OCI-LY3 (cell line): ENCODE measurements at regions not wholly inside any gene's neighbourhood (a gene's known extent, or its start where the extent isn't known, plus 50 kb on each side); places are given as distances from the start of the nearest gene placed in this dataset.
A peak's percentile ranks its signal among the peaks of the same experiment; 100 is the strongest.

Experiments used
- H2AFZ ChIP-seq: fragments of 200-600, 300-600 bp; shearing (Covaris generic); 2 replicates; pipeline ENCODE4 v1.6.0; 2014; ENCODE audit warnings: antibody characterized with exemption, low read depth, low read length
- H3K27ac ChIP-seq: fragments of 200-600, 300-600 bp; sonication (generic); 2 replicates; pipeline ENCODE4 v1.5.1; 2014; ENCODE audit warnings: mild to moderate bottlenecking, low read length, moderate library complexity, mixed read lengths
- H3K27me3 ChIP-seq: fragments of 200-600, 300-600 bp; sonication (generic); 2 replicates; pipeline ENCODE4 v1.6.1; 2014; ENCODE audit warnings: low read depth, low read length, mixed read lengths
- H3K36me3 ChIP-seq: fragments of 200-600, 300-600 bp; sonication (generic); replicated peaks from 2 replicates; pipeline ENCODE3; 2014; ENCODE audit warnings: low read depth, low read length, mixed read lengths
- H3K4me1 ChIP-seq: fragments of 300-600, 200-600 bp; sonication (generic); 2 replicates; pipeline ENCODE4 v1.6.1; 2014; ENCODE audit warnings: low read length, mixed read lengths
- H3K4me2 ChIP-seq: fragments of 200-600, 300-600 bp; sonication (generic); 2 replicates; pipeline ENCODE4 v1.6.1; 2014; ENCODE audit warnings: low read length, mixed read lengths
- H3K4me3 ChIP-seq: fragments of 300-600, 200-600 bp; sonication (generic); 2 replicates; pipeline ENCODE4 v1.5.1; 2014; ENCODE audit warnings: antibody characterized with exemption, mild to moderate bottlenecking, low read length, moderate library complexity
- H3K79me2 ChIP-seq: fragments of 300-600, 200-600 bp; shearing (Covaris generic); 2 replicates; pipeline ENCODE4 v1.6.1; 2014; ENCODE audit warnings: mild to moderate bottlenecking, low read length, mixed read lengths
- H3K9ac ChIP-seq: fragments of 300-600, 200-600 bp; shearing (Covaris generic); 2 replicates; pipeline ENCODE4 v1.6.0; 2014; ENCODE audit warnings: mild to moderate bottlenecking, low read length, moderate library complexity
- H3K9me3 ChIP-seq: fragments of 200-600, 300-600 bp; shearing (Covaris generic); 2 replicates; pipeline ENCODE4 v1.6.1; 2014; ENCODE audit warnings: low read length, mixed read lengths; ENCODE audit not compliant: insufficient read depth
- H4K20me1 ChIP-seq: fragments of 200-600, 300-600 bp; sonication (generic); 2 replicates; pipeline ENCODE4 v1.6.1; 2016; ENCODE audit warnings: low read length, mixed read lengths; ENCODE audit not compliant: insufficient read depth
- CTCF ChIP-seq: fragments of 200-600, 300-600 bp; sonication (generic); IDR thresholded peaks from 2 replicates; pipeline ENCODE4 v1.5.1; 2014; ENCODE audit warnings: antibody characterized with exemption, low read length, low read depth
- EZH2phosphoT487 ChIP-seq: fragments of 200-600 bp; shearing (Covaris generic); IDR thresholded peaks from 2 replicates; pipeline ENCODE4 v1.6.1; 2018; ENCODE audit warnings: antibody characterized with exemption, mixed run types, low read depth

- no peaks in the 10 kb centered on the region for H3K27me3 ChIP-seq
- H2AFZ ChIP-seq, result no peak overlapping the region
- peaks cover 6% of the 10 kb centered on the region for H3K36me3 ChIP-seq
- no peak overlapping the region for H3K4me3 ChIP-seq
- H3K4me2 ChIP-seq, result no peak overlapping the region
- H3K9ac ChIP-seq, result no peak overlapping the region
- no peaks in the 10 kb centered on the region for H4K20me1 ChIP-seq
- H3K79me2 ChIP-seq, result no peaks in the 10 kb centered on the region
- H3K4me1 ChIP-seq, result peaks cover 36% of the 10 kb centered on the region
- no peak for TF ChIP-seq CTCF
- TF ChIP-seq EZH2phosphoT487, result no peak
- no peaks in the 10 kb centered on the region for H3K9me3 ChIP-seq
- H3K27ac ChIP-seq, result no peak overlapping the region
Measured at GRCh38 chr22:48101704-48102103, 1339.3 kb downstream of the TBC1D22A start.

- TF ChIP-seq EZH2phosphoT487 (no peak), CTCF (no peak)
- no peaks in the 10 kb centered on the region for H3K27me3 ChIP-seq
- H3K36me3 ChIP-seq, result peaks cover 6% of the 10 kb centered on the region
- peaks cover 41% of the 10 kb centered on the region for H3K4me1 ChIP-seq
- no peaks in the 10 kb centered on the region for H4K20me1 ChIP-seq
- H3K4me2 ChIP-seq, result no peak overlapping the region
- H3K79me2 ChIP-seq, result no peaks in the 10 kb centered on the region
- no peak overlapping the region for H2AFZ ChIP-seq
- no peak overlapping the region for H3K4me3 ChIP-seq
- no peak overlapping the region for H3K27ac ChIP-seq
- no peaks in the 10 kb centered on the region for H3K9me3 ChIP-seq
- H3K9ac ChIP-seq, result no peak overlapping the region
Measured at GRCh38 chr22:48100685-48101417, 1338.4 kb downstream of the TBC1D22A start.

DNA sequence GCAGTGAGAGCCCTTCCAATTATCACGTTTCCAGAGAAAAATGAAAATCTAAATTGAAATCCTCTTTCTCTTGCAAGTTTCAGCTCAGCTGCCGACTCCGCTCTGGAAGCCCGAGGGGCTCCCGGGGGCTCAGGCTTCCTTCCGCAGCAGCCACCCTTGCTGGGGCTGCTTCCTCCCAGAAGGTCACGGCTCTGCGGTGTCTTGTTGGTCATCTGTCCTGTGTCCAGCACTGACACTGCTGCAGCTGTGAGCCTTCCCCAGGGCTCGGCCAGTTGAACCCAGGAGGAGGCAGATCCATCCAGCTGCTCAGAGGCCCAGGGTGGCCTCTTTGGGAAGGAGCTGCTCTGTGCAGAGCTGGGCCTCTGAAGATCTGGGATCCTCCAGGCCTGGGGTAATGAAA is 1337.2 kb downstream of the TBC1D22A start:
- peak overlapping the region; percentile 75; the same call in 1 of the 2 replicates for H3K9ac ChIP-seq
- H3K4me3 ChIP-seq, result no peak overlapping the region
- no peaks in the 10 kb centered on the region for H3K9me3 ChIP-seq

More for the DNA sequence above, 1337.2 kb downstream of the TBC1D22A start:
- Histone ChIP-seq H3K27me3 (no peaks in the 10 kb centered on the region), H3K79me2 (no peaks in the 10 kb centered on the region), H4K20me1 (no peaks in the 10 kb centered on the region), H2AFZ (no peak overlapping the region), H3K27ac (peak overlapping the region; percentile 98), H3K4me2 (peak overlapping the region; percentile 74), H3K36me3 (peaks cover 6% of the 10 kb centered on the region), H3K4me1 (peaks cover 41% of the 10 kb centered on the region)
- TF ChIP-seq CTCF (no peak), EZH2phosphoT487 (no peak)
